CD14-positive monocyte (primary cell): ENCODE measurements at regions not wholly inside any gene's neighbourhood (a gene's known extent, or its start where the extent isn't known, plus 50 kb on each side); places are given as distances from the start of the nearest gene placed in this dataset.

Experiments
- DNase-seq, 3 donors: peaks; one replicate each; pipeline ENCODE4 v3.0.0-alpha.2; 2011 to 2022
- H2AFZ ChIP-seq: 2 replicates; pipeline ENCODE4 v1.6.0; 2012; ENCODE audit warnings: mild to moderate bottlenecking, low read depth, low read length, inconsistent platforms; ENCODE audit not compliant: insufficient read depth, poor library complexity, severe bottlenecking
- H3K27ac ChIP-seq, 2 donors: 1 replicate in 1 of 2; 2 replicates in 1 of 2; pipeline ENCODE4 v1.5.1; 2012 to 2013; ENCODE audit warnings: low read length in 2 of 2, control low read depth in 1 of 2, inconsistent platforms in 1 of 2, low read depth in 1 of 2, mild to moderate bottlenecking in 1 of 2
- H3K27me3 ChIP-seq, 2 donors: one replicate each; pipeline versions ENCODE4 v1.6.0 to v1.6.1; 2011 to 2013; ENCODE audit warnings: low read length in 2 of 2; ENCODE audit not compliant: control insufficient read depth in 2 of 2, insufficient read depth in 2 of 2
- H3K36me3 ChIP-seq, 2 donors: replicated peaks in 1 of 2; 1 replicate in 1 of 2; 2 replicates in 1 of 2; pipeline versions ENCODE4 v1.5.1 to v1.6.1; 2012 to 2013; ENCODE audit warnings: low read length in 2 of 2, control low read depth in 1 of 2, inconsistent platforms in 1 of 2, mild to moderate bottlenecking in 1 of 2; ENCODE audit not compliant: insufficient read depth in 2 of 2, control insufficient read depth in 1 of 2
- H3K4me1 ChIP-seq, 2 donors: 1 replicate in 1 of 2; 2 replicates in 1 of 2; pipeline versions ENCODE4 v1.5.1 to v1.6.1; 2012 to 2013; ENCODE audit warnings: low read length in 2 of 2, control low read depth in 1 of 2, inconsistent platforms in 1 of 2, mild to moderate bottlenecking in 1 of 2, moderate library complexity in 1 of 2; ENCODE audit not compliant: insufficient read depth in 2 of 2, control insufficient read depth in 1 of 2
- H3K4me2 ChIP-seq: replicated peaks from 2 replicates; pipeline ENCODE3; 2012; ENCODE audit warnings: low read length, moderate library complexity, mild to moderate bottlenecking; ENCODE audit not compliant: poor library complexity, severe bottlenecking; ENCODE audit errors: extremely low read depth
- H3K4me3 ChIP-seq, 3 experiments: fragments of 200-600 bp in 1 of 3; sonication (generic) in 1 of 3; replicated peaks in 1 of 3; 1 replicate in 2 of 3; 2 replicates in 1 of 3; pipeline ENCODE4 v1.5.1; 2011 to 2013; ENCODE audit warnings: low read length in 3 of 3, mild to moderate bottlenecking in 3 of 3, control low read depth in 2 of 3, low read depth in 2 of 3, inconsistent platforms in 1 of 3, moderate library complexity in 1 of 3
- H3K79me2 ChIP-seq: 2 replicates; pipeline ENCODE4 v1.6.0; 2012; ENCODE audit warnings: mild to moderate bottlenecking, control low read depth, inconsistent platforms, low read length, moderate library complexity; ENCODE audit not compliant: insufficient read depth
- H3K9ac ChIP-seq: 2 replicates; pipeline ENCODE4 v1.6.0; 2017; ENCODE audit warnings: low read length, mild to moderate bottlenecking; ENCODE audit not compliant: insufficient read depth, poor library complexity, severe bottlenecking
- H3K9me3 ChIP-seq, 2 donors: replicated peaks in 1 of 2; 1 replicate in 1 of 2; 2 replicates in 1 of 2; pipeline versions ENCODE4 v1.5.1 to v1.6.1; 2012 to 2013; ENCODE audit warnings: low read length in 2 of 2, control low read depth in 1 of 2; ENCODE audit not compliant: control insufficient read depth in 1 of 2, insufficient read depth in 1 of 2
- H4K20me1 ChIP-seq: 2 replicates; pipeline ENCODE4 v1.6.0; 2012; ENCODE audit warnings: mild to moderate bottlenecking, low read length, control low read depth, moderate library complexity; ENCODE audit not compliant: insufficient read depth
- H3K27ac Mint-ChIP-seq, 7 donors: one replicate each; pipeline ENCODE4 v1.8.0; 2020; ENCODE audit warnings: mild to moderate bottlenecking in 7 of 7, mixed read lengths in 7 of 7, moderate library complexity in 6 of 7, inconsistent platforms in 2 of 7
- H3K27me3 Mint-ChIP-seq, 3 donors: one replicate each; pipeline ENCODE4 v1.8.0; 2021 to 2022; ENCODE audit warnings: low read depth in 3 of 3, mild to moderate bottlenecking in 3 of 3, mixed read lengths in 3 of 3, moderate library complexity in 3 of 3, inconsistent platforms in 1 of 3
- H3K36me3 Mint-ChIP-seq, 2 donors: one replicate each; pipeline ENCODE4 v1.8.0; 2020; ENCODE audit warnings: mixed read lengths in 2 of 2, inconsistent platforms in 1 of 2, mild to moderate bottlenecking in 1 of 2
- H3K4me1 Mint-ChIP-seq: one replicate; pipeline ENCODE4 v1.8.0; 2020; ENCODE audit warnings: mild to moderate bottlenecking, mixed read lengths
- H3K4me3 Mint-ChIP-seq, 2 donors: one replicate each; pipeline ENCODE4 v1.8.0; 2020; ENCODE audit warnings: mild to moderate bottlenecking in 2 of 2, mixed read lengths in 2 of 2, moderate library complexity in 1 of 2
- H3K9me3 Mint-ChIP-seq, 7 donors: one replicate each; pipeline ENCODE4 v1.8.0; 2020 to 2022; ENCODE audit warnings: mixed read lengths in 7 of 7, mild to moderate bottlenecking in 6 of 7, moderate library complexity in 6 of 7, inconsistent platforms in 2 of 7
- WGBS: methylation state at CpG from one replicate; pipeline ENCODE4 v1.1.5; 2013; ENCODE audit warnings: missing lambda C conversion rate; ENCODE audit not compliant: insufficient coverage; 5-methylcytosine and 5-hydroxymethylcytosine counted together
- intact Hi-C, 2 donors: fragments of 100-400 bp; cut with micrococcal nuclease; formaldehyde crosslinking; loops; one replicate each; pipeline versions ENCODE4 v1.15.0 to v1.15.1; 2023
- TF ChIP-seq, protein P1 (sequence below): fragments of 200-600 bp; IDR thresholded peaks from one replicate; pipeline ENCODE4 v1.8.0; 2022; ENCODE audit warnings: antibody characterized with exemption, mild to moderate bottlenecking

DNA sequence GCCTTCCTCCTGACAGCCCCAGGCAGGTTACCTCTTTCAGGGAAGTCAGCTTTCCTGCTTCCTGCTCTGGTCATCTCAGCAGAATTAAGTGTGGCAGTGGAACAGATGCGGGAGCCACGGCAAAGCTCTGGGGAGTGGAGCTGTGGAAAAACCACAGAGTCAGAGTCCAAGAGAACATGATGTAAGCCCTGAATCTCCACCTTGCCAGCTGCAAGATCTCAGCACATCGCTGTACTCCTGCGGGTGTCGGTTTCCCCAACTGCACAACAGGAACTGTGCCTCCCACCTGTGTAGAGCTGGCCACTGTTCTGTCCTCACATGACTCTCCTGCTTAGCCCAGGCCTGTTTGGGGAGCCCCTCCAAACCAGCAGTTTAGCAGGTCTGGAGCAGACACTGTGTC lies 123.7 kb downstream of the MATN1 start:
- Mint-ChIP-seq H3K27me3 (peaks cover 7 to 12% (median 11%) of the 10 kb centered on the region in 3 donors), H3K36me3 (no peaks in the 10 kb centered on the region), H3K4me1 (no peaks in the 10 kb centered on the region), H3K9me3 (peaks cover 0 to 3% (median 0%) of the 10 kb centered on the region in 7 donors), H3K4me3 (no peak overlapping the region), H3K27ac (no peak overlapping the region)
- Histone ChIP-seq H3K27ac (no peak overlapping the region), H3K4me1 (no peaks in the 10 kb centered on the region), H3K4me3 (no peak overlapping the region), H3K4me2 (no peak overlapping the region), H3K9me3 (no peaks in the 10 kb centered on the region), H3K36me3 (no peaks in the 10 kb centered on the region), H3K9ac (no peak overlapping the region), H2AFZ (no peak overlapping the region), H3K79me2 (no peaks in the 10 kb centered on the region), H4K20me1 (no peaks in the 10 kb centered on the region), H3K27me3 (no peaks in the 10 kb centered on the region)
- DNase-seq = no peak
- TF ChIP-seq, protein P1, sequence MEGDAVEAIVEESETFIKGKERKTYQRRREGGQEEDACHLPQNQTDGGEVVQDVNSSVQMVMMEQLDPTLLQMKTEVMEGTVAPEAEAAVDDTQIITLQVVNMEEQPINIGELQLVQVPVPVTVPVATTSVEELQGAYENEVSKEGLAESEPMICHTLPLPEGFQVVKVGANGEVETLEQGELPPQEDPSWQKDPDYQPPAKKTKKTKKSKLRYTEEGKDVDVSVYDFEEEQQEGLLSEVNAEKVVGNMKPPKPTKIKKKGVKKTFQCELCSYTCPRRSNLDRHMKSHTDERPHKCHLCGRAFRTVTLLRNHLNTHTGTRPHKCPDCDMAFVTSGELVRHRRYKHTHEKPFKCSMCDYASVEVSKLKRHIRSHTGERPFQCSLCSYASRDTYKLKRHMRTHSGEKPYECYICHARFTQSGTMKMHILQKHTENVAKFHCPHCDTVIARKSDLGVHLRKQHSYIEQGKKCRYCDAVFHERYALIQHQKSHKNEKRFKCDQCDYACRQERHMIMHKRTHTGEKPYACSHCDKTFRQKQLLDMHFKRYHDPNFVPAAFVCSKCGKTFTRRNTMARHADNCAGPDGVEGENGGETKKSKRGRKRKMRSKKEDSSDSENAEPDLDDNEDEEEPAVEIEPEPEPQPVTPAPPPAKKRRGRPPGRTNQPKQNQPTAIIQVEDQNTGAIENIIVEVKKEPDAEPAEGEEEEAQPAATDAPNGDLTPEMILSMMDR = no peak
- WGBS = 86% methylated on average over 5 of the region's 5 CpGs
- intact Hi-C loops = no loop called here

DNA sequence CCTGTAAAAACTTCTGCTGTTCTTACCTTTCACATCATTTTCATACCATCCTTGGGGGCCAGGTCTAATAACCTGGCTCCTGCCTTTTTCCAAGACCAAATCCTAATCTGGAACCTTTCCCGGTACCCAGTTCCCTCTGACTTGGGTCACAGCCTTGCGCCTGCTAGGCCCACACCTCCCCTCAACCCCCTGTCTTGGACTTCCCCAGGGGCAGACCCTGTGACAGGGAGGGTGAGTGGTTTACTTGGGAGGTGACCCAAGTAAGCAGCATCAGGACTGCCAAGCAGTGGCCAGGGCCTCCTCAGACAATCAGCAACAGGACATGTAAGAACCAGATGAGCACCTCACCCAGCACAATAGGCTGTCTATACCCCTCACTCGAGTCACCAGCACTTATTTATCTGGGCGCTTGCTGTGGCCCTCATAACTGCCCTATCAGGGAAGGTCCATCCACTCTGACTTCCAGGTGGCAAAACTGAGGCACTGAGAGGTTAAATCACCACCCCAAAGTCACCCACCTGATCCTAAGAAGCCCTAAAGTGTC lies 124.7 kb downstream of the MATN1 start:
- H3K36me3 Mint-ChIP-seq = no peaks in the 10 kb centered on the region

More for the DNA sequence above, 124.7 kb downstream of the MATN1 start:
- Mint-ChIP-seq H3K27ac (no peak overlapping the region), H3K4me3 (no peak overlapping the region), H3K9me3 (peaks cover 0 to 3% (median 0%) of the 10 kb centered on the region in 7 donors), H3K27me3 (peaks cover 6 to 12% (median 11%) of the 10 kb centered on the region in 3 donors), H3K4me1 (no peaks in the 10 kb centered on the region)
- H4K20me1 ChIP-seq = no peaks in the 10 kb centered on the region
- intact Hi-C loops = no loop called here
- H3K79me2 ChIP-seq = no peaks in the 10 kb centered on the region
- no peak overlapping the region for H3K9ac ChIP-seq
- H3K9me3 ChIP-seq = no peaks in the 10 kb centered on the region
- no peaks in the 10 kb centered on the region for H3K36me3 ChIP-seq
- H3K4me3 ChIP-seq = no peak overlapping the region
- no peak for DNase-seq
- H3K27me3 ChIP-seq = no peaks in the 10 kb centered on the region
- H3K4me2 ChIP-seq = no peak overlapping the region
- TF ChIP-seq, protein P1 = no peak
- H2AFZ ChIP-seq = no peak overlapping the region
- WGBS = 100% methylated on average over 1 of the region's 4 CpGs
- no peaks in the 10 kb centered on the region for H3K4me1 ChIP-seq
- H3K27ac ChIP-seq = no peak overlapping the region
